NOMO-1 (cell line): ENCODE measurements at regions not wholly inside any gene's neighbourhood (a gene's known extent, or its start where the extent isn't known, plus 50 kb on each side); places are given as distances from the start of the nearest gene placed in this dataset.

ENCODE experiments used
- DNase-seq, 2 experiments: peaks; one replicate each; lab custom pipeline; 2025; ENCODE audit not compliant: unreplicated experiment in 2 of 2; lab: John Stamatoyannopoulos, UW

DNA sequence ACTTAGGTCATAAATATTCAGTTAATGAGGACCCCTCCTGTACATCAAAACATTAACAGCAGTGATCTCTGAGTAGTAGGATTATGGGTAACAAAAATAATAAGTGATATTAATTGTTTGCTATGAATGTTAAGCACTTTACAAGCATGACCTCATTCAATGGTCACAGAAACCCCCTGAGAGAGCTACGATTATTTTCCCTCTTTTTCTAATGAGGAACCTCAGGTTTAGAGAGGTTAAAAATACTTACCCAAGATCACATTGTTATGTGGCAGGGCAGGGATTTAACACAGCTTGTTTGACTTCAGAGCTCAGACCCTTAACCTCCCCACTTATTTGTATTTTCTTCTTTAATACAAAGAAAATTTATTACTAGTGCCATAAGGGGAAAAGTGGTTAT, 228.2 kb downstream of the TBL1XR1 start:
- DNase-seq: peak in 1 of 2 experiments; percentile 29

DNA sequence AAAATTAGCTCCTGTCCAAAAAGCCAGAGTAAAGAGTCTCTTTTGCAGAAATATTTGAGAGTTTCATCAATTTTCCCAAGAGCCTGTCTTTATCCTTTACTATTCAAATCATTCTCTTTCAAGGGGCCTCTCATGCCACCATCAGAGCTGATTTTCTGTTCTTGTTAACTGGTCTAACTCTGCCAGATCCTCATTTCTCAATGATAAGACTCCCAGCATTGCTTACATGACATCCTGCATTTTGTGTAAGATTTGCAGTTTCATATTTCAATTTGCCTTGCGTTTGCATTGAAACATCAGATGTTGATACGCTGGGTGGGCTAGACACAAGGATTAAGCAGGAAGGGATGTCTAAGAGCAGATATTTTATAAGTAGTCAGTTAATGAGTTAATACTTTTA, 228.7 kb downstream of the TBL1XR1 start:
- no peak for DNase-seq

DNA sequence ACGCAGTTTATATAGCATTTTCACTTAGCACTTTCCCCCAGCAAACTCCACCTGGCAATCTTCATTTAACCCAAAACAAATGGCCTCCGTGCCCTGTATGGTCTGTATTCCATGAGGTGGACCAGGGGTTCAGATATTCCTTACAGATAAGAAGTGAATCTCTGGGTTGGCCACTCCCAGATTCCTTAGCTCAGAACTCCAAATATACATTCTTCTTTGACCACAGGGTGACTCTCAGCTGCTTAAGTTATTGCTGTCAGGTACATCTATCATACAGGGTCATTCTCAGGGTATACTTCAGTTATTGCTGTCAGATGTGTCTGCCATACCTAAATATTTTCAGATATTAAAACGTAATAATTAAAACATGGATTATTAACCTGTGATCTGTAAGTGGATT, 229.8 kb downstream of the TBL1XR1 start:
- no peak for DNase-seq

DNA sequence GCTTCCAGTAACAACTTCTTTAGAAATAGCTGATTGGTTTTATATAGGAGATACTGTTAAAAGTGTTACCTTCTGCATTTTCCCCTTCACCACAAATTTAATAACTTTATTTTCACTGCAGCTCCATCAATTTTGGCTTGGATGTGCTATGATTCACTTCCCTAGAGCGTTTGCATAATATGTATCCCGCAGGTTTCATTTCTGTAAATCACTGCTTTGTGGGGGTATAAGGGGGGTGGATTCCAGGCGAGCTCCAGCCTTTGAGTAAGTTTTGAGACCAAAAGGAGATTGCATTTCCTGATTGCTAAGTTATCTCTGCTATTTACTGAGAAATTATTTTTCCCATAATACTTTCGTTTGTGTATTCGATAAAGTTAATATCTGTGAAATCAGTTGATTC, 232.6 kb downstream of the TBL1XR1 start:
- peak; percentile 88 to 97 for DNase-seq

DNA sequence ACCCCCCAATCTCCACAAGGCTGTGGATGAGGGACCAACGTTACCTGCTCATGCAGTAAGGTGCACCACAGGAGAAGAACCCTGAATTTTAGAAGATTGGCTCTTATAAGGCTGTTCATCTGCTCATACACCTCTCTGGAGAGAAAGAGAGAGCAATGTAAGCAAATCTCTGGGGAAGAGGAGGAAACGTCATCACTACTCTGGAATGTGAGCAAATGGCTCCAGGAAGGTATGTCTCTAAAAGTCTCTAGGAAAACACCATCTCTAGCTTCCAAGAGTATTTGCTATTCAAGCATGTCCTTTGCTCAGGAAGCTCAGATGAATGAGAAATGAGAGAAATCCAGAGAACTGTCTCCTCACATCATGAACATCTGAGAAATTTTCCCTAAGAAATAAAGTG, 235.4 kb downstream of the TBL1XR1 start:
- DNase-seq: no peak

DNA sequence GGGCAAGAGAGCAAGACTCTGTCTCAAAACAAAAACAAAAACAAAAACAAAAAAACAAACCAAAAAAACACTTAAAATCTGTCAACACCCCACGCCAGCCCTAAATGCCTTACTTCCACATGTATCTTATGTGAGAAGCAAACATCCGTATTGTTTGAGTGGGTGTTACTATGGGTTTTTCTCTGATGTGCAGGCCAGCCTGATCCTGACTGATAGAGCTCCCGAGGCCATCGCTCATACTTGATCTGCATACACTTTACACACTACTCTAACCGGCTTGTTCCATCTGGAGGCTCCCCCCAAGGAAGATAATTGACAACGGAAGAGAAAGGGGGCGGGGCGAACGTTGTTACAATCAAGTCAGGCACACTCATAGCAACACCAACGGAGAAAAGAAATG, 237.4 kb downstream of the TBL1XR1 start:
- DNase-seq: no peak

DNA sequence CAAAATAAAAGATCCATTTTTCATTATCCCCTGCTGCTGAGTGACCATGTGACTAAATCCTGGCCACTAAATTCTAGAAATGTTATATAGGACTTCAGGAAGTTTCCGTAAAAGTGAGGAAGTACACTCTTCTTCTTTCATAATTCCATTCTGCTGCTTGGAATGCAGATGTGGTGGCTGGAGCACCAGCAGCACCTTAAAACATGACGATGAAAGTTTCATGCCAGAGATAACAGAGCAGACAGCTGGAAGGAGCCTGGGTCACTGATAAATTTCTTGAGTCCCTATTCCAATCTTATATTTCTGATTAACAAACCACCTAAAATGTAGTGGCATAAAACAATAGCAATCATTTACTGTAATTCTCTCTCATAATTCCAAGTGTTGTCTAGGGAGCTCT, 238.7 kb downstream of the TBL1XR1 start:
- no peak for DNase-seq

DNA sequence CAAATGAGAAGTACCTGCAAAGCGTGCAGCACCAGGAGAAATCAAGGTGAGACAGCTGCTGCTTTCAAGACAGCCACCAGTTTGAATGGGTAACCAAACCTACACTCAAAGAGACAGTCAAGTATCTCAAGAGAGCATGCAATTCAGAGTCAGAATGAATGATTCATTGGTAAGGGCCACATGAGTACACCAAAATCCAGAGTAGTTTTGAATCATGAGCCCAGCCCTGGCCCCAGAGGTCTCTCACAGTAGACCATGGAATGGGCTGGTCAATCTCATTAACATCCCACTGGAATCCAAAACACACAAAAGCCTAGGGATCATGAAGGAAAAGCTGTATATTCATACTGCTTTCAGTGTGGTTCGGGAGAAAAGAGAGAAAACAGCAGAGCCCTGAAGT, 242.8 kb downstream of the TBL1XR1 start:
- no peak for DNase-seq

DNA sequence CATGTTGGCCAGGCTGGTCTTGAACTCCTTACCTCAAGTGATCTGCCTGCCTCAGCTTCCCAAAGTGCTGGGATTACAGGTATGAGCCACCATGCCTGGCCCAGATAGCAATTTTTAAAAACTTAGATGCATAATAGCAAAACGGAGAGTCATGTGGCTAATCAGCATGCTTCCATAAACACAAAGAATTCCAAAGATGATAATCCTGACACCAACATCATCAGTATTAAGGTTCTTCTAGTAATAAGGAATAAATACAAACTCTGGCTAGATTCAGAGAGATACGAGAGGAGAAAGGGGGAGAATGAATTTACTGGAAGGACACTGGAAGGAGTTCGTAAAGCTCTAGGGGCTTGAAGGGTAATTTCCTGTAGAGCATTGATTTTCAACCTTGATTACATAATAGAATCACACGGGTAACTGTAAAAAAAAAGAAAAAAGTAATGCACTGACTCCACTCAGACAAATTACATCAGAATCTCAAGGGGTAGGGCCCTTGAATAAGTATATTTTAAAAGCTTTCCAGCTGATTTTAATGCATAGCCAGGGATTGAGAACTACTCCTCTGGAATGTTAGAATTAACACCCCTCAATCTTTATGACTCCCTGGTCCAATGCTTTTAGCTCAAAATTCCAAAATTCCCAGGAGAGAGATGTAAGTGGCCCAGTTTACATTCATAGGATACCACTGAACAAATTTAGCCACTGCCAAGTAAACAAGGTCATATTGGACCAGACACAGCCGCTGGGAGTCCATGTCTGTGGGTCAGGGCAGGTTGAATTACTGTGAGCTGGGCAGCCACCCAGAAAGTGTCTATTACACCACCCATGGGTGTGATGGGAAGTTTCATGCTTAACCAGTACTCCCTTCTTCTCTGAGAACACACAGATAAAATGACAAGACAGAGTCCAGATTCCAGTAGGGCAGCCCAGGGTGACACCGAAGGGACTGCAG, 243.9 kb downstream of the TBL1XR1 start:
- DNase-seq: no peak

DNA sequence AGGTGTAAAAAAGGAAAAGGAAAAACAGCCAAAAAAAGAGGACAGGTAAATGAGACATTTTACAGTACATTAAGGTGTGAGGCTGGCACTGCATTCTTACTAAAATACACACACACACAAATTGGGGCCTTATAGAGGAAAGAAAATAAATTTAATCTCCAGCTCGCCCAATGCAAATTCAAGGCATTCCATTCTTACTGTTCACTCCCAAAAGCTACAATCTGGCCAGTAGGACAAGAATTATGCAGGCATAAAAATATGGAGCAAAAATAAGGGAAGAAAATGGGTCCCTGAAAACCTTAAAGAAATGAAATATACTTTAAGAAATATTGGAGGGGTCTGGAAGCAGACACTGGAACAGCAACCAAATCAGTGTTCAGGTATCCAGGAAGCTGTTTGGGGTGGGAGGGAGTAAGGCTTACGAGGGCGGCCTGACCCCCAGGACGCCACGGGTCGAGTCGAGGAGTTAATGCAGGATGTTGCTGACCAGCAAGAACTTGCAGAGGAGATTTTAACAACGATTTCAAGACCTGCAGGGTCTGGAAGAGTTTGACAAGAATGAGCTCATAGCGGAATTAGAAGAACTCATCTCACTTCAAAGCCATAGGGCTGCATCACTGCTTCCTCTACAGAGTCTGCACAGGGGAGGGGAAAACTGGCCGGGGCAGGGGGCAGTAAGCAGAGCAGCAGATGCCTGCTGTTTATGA, 245.5 kb downstream of the TBL1XR1 start:
- no peak for DNase-seq

DNA sequence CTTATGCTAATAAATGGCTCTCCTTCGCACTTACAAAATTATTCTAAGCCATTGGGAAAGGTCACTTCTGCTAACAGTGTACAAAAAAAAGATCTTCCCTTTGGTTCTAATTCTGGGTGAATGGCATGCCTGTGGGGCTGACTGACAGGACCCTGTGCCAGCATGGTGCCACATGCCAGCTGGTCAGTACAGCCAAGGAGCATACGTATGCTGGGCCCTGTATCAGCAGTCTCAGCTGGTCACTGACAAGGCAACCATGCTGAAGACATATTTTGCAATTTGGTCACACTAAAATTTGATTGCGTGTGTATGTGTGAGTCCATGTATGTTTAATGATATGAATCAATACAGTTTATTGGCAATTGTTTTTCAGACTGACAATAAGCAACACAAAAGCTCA, 246.1 kb downstream of the TBL1XR1 start:
- no peak for DNase-seq

DNA sequence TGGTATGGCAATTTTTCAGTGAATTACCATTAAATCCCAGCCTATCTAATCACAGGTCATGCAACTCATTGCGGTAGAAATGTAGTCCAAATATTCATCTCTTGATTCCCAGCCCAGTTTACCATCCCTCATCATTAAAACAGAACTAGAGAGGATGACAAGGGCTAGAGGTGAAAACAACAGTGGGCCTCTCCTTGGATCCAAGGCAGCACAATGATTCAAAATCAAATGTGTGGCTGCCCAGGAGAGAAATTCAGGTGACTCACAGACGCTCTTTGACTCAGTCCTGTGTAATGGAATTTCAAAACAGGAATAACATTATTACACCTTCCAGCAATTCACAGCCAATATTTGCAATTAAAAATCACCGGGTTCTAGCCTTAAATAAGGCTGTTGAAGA, 246.5 kb downstream of the TBL1XR1 start:
- DNase-seq: no peak

DNA sequence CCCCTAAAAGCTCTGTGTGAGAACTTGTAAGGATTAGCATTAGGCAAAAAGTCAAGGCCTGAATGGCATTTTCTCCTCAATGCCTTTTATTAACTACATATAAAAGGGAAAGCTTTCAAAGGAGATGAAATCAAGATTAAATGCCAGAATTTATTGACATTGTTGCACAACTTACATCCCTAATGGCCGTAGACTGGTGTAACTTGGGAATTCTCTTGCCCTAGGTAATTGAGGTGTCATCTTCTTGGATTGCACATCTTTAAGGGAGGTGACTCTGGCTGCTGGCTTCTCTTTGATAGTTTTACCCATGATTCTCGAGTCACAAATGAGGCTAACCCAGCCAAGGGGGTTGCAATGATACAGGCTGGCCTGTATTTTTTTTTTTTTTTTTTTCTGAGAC, 249.1 kb downstream of the TBL1XR1 start:
- DNase-seq: no peak

DNA sequence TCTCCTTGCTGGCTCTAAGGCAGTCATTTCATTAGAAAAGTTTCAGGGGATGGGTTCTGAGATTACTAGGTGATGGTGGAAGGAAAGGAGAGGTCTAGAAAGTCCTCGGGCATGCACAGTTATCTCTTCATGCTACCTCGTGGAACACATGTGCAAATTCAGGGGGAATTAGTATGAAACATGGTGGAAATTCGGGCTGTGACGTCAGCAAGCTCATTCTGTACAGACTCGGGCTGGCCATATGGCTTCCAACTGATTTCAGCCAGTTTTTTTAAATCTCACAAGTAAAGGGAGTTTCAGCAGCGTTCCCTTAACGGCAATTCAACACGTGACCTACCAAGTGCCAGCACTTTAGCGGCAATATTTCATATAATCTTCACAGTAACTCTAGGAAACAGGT, 251.1 kb downstream of the TBL1XR1 start:
- DNase-seq: no peak

DNA sequence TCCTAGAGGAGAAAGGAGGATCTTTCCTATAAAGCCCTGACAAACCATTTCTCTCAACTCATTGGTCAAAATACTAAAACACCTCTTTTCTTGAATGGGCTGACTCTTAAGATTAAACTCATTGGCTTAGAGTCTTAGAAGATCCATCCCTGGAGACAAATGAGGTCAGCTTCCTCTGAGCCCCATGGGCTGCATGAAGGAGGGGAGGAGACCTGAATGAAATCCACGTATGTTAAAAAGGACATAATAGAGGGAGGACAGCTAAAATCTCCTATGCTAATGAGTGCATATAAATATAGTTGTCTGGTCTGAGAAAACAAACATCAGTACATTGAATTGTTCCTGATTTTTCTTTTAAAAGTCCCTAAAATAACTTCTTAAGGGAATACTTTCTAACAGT, 255.0 kb downstream of the TBL1XR1 start:
- DNase-seq: no peak

DNA sequence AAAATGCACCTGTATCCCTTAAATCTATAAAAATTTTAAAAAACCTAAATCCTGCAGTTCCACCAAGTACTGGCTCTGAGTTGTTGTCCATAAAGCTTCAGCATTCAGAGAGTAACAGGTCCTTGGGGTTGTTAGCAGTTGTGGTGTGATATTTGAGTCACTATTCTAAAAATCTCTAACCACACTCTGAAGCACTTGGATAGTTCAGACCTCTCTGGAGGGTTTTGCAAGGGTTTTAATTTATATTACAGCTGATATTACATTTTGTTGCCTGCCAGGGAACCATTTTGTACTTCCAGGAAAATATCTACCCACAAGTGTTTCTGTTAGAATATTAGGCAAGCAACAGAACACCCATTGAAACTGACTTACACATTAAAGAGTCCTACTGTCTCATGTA, 255.6 kb downstream of the TBL1XR1 start:
- DNase-seq: no peak

DNA sequence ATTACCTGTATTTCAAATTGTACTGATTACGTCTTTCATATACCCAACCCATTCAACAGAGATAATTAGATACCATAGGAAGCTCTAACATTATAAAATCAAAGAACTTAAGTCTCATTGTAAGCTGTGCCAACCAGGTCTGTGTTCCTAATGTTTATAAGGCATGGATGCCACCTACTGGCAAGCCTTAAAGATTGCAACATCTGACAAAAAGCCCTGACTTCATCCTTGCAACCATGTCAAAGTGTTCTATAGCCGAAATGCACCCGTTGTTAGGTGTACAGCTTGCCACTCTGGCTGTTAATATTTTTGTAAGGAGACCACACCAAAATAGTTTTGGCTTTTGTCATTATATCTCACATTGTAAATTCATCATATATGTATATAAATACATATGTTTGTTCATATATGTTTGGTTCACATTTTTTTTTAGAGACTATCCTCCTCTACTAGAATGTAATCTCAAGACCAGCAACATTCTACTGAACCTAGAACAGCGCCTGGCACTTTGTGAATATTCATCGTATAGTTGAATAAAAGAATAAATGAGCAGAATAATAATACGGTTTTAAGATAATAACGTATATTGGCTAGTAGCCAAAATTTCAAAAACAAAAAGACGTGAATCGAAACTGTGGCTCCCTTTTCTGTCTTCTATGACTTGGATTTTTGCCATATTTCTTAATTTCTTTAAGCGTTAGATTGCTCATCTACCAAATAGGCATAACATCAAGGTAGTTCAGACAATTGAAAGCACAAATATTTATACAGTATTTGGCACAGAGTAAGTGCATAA, 258.1 kb downstream of the TBL1XR1 start:
- DNase-seq: peak; percentile 61 to 81

DNA sequence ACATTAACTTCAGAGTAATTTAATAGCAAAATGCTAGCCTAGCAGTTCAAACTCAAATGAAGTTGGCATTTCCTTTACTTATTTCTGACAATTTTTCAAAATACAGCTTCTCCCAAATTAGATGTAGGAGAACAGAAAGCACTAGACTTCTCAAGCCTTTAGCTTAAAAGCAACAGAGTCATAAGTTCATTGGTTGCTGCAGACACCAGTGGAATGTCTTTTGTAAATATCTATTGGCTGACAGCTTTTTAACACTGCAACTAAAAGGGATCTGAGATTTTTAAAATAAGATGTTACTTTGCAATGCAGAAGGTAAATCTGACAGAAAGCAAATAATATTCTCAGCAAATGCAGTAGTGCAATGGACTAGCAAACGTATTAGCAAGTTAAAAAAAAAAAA, 259.3 kb downstream of the TBL1XR1 start:
- no peak for DNase-seq

DNA sequence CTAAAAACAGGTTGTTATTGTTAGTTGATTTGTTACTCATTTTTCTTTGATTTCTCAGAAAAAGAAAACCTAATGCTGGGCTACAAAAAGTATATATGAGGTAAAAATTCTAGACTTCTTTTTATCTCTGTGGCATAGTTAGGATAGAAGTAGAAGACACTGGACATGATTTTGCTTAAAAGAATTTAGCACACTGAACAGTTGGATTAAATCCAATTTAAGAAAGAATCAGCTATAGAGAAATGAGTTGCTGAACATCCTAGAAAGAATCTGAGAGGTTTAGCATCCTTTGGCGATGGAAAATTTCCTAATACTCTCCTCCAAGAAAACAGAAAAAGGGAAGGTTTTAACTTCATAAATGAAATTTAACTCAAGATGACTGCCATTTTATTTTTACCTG, 259.7 kb downstream of the TBL1XR1 start:
- no peak for DNase-seq

DNA sequence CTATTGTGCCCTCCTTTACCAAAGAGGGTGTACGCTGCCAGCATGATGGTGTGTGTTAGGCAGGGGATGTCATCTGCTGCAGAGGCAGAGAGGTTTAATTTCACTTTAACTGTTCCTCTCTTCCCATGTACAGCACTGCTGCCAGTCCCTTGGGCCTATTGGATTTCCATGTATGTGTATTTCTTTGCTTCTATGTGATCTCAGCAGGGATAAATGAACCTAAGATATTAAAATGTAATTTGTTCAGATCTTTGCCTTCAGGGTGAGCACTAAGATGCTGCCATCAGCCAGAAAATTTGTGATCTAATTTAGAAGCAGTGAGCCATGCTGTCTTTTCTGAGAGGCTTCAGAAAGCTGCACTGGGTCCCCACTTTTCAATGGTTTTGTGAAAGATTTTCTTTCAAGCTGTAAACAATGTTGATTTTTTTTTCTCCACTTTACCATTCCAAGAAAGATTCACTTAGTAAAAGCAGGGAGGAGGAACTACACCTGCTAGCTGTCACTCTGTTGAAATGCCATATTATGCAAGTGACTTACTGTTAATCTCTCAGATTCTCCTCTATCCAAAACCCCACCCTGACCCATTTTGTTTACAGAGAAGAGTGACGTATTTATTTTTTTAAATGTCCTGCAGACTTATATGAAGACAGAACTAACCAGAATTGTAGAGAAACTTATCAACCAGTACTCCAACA, 261.9 kb downstream of the TBL1XR1 start:
- DNase-seq: no peak

DNA sequence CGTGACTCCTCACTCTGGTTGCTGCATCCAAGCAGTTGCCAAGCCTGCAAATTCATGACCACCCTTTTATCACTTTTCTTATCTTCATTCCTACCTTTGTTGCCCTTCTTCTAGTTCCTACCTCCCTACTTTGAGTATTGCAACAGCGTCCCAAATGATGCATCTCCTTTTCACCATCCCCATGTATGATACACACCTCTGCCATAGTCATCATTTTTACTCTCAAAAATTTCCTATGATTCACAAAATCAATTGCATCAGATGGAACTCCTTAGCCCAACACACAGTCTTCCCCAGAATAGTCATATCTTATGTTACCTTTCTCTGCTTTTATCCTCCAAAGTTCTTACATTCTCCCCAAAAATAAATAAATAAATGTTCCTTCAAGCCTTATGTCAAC, 262.6 kb downstream of the TBL1XR1 start:
- no peak for DNase-seq
